Neuronal stem cell (in vitro differentiated cells): ENCODE measurements at regions not wholly inside any gene's neighbourhood (a gene's known extent, or its start where the extent isn't known, plus 50 kb on each side); places are given as distances from the start of the nearest gene placed in this dataset.

ENCODE experiments used
- DNase-seq: peaks from one replicate; pipeline ENCODE4 v3.0.0-alpha.2; 2013; ENCODE audit warnings: low spot score
- H2AFZ ChIP-seq: one replicate; pipeline ENCODE4 v1.6.1; 2013; ENCODE audit warnings: mild to moderate bottlenecking, low read length, inconsistent platforms
- H2AK5ac ChIP-seq: 2 replicates; pipeline ENCODE4 v1.6.1; 2013; ENCODE audit warnings: low read depth, mild to moderate bottlenecking, inconsistent platforms, low read length, moderate library complexity, mixed read lengths
- H2BK120ac ChIP-seq: 2 replicates; pipeline ENCODE4 v1.6.1; 2013; ENCODE audit warnings: low read depth, mild to moderate bottlenecking, inconsistent platforms, low read length, moderate library complexity, mixed read lengths
- H2BK12ac ChIP-seq: one replicate; pipeline ENCODE4 v1.6.1; 2013; ENCODE audit warnings: low read length, inconsistent platforms
- H2BK15ac ChIP-seq: 2 replicates; pipeline ENCODE4 v1.6.1; 2013; ENCODE audit warnings: mild to moderate bottlenecking, low read length, inconsistent platforms, mixed read lengths
- H2BK5ac ChIP-seq: one replicate; pipeline ENCODE4 v1.6.1; 2013; ENCODE audit warnings: inconsistent platforms, mild to moderate bottlenecking, low read length, moderate library complexity
- H3K14ac ChIP-seq: one replicate; pipeline ENCODE4 v1.6.1; 2013; ENCODE audit warnings: low read length, inconsistent platforms
- H3K18ac ChIP-seq: 2 replicates; pipeline ENCODE4 v1.6.1; 2013; ENCODE audit warnings: low read length, inconsistent platforms
- H3K23ac ChIP-seq: 2 replicates; pipeline ENCODE4 v1.6.1; 2013; ENCODE audit warnings: low read depth, mild to moderate bottlenecking, mixed read lengths, low read length, inconsistent platforms; ENCODE audit not compliant: poor library complexity
- H3K27ac ChIP-seq: replicated peaks from 3 replicates; pipeline ENCODE4 v1.5.1; 2013; ENCODE audit warnings: low read length, inconsistent platforms
- H3K27me3 ChIP-seq, 3 experiments: 2 replicates each; pipeline ENCODE4 v1.6.1; 2013; ENCODE audit warnings: low read length in 3 of 3, mild to moderate bottlenecking in 2 of 3, inconsistent platforms in 1 of 3, low read depth in 1 of 3, mixed read lengths in 1 of 3, moderate library complexity in 1 of 3; ENCODE audit not compliant: control insufficient read depth in 3 of 3, insufficient read depth in 3 of 3
- H3K36me3 ChIP-seq, 2 donors: replicated peaks in 1 of 2; 2 replicates each; pipeline ENCODE4 v1.6.1; 2013; ENCODE audit warnings: low read length in 2 of 2; ENCODE audit not compliant: control insufficient read depth in 2 of 2, insufficient read depth in 2 of 2
- H3K4ac ChIP-seq: 2 replicates; pipeline ENCODE4 v1.6.1; 2013; ENCODE audit warnings: inconsistent platforms, mild to moderate bottlenecking, low read length, moderate library complexity
- H3K4me1 ChIP-seq, 2 donors: 1 replicate in 1 of 2; 2 replicates in 1 of 2; pipeline ENCODE4 v1.6.1; 2013; ENCODE audit warnings: low read length in 2 of 2, low read depth in 1 of 2; ENCODE audit not compliant: control insufficient read depth in 2 of 2, insufficient read depth in 1 of 2
- H3K4me2 ChIP-seq: one replicate; pipeline ENCODE4 v1.6.1; 2013; ENCODE audit warnings: mild to moderate bottlenecking, low read length, inconsistent platforms; ENCODE audit not compliant: insufficient read depth, poor library complexity, severe bottlenecking
- H3K4me3 ChIP-seq, 2 donors: 2 replicates each; pipeline ENCODE4 v1.5.1; 2013; ENCODE audit warnings: low read length in 2 of 2, mild to moderate bottlenecking in 2 of 2, inconsistent platforms in 1 of 2, moderate library complexity in 1 of 2
- H3K79me1 ChIP-seq: one replicate; pipeline ENCODE4 v1.6.1; 2013; ENCODE audit warnings: low read depth, mild to moderate bottlenecking, inconsistent platforms, low read length, moderate library complexity
- H3K9ac ChIP-seq: one replicate; pipeline ENCODE4 v1.6.1; 2013; ENCODE audit warnings: mild to moderate bottlenecking, low read depth, low read length, inconsistent platforms; ENCODE audit not compliant: poor library complexity
- H3K9me3 ChIP-seq, 2 donors: replicated peaks in 1 of 2; 2 replicates each; pipeline versions ENCODE3 to v1.6.1; 2013; ENCODE audit warnings: low read length in 2 of 2, mild to moderate bottlenecking in 2 of 2, inconsistent platforms in 1 of 2, low read depth in 1 of 2, mixed read lengths in 1 of 2, moderate library complexity in 1 of 2; ENCODE audit not compliant: control insufficient read depth in 2 of 2, insufficient read depth in 1 of 2
- H4K8ac ChIP-seq: one replicate; pipeline ENCODE4 v1.6.1; 2013; ENCODE audit warnings: low read depth, mild to moderate bottlenecking, inconsistent platforms, low read length, moderate library complexity
- H4K91ac ChIP-seq: one replicate; pipeline ENCODE4 v1.6.1; 2013; ENCODE audit warnings: low read length, low read depth, mild to moderate bottlenecking, inconsistent platforms; ENCODE audit not compliant: poor library complexity
- WGBS, 2 donors: extraction: QIAGEN DNeasy Blood & Tissue Kit; methylation state at CpG; one replicate each; pipeline ENCODE4 v1.1.7; 2013; ENCODE audit warnings: missing lambda C conversion rate in 2 of 2, mixed read lengths in 1 of 2; ENCODE audit not compliant: insufficient read length in 2 of 2, insufficient replicate concordance in 1 of 2; ENCODE audit errors: extremely low coverage in 2 of 2; 5-methylcytosine and 5-hydroxymethylcytosine counted together

GRCh38 chr9:16192403-16193017 lies 639.7 kb downstream of the CCDC171 start:
- H3K27me3 ChIP-seq = no peaks in the 10 kb centered on the region
- no peaks in the 10 kb centered on the region for H3K79me1 ChIP-seq
- DNase-seq = no peak
- no peak overlapping the region for H3K9ac ChIP-seq
- H3K18ac ChIP-seq = no peak overlapping the region
- H3K4me3 ChIP-seq = no peak overlapping the region
- peaks cover 2 to 9% of the 10 kb centered on the region in 2 donors for H3K4me1 ChIP-seq
- H3K4ac ChIP-seq = no peak overlapping the region
- H2BK120ac ChIP-seq = no peak overlapping the region
- no peaks in the 10 kb centered on the region for H3K36me3 ChIP-seq
- H2BK12ac ChIP-seq = no peak overlapping the region
- no peak overlapping the region for H2BK15ac ChIP-seq
- H2AK5ac ChIP-seq = no peak overlapping the region
- H3K23ac ChIP-seq = no peak overlapping the region
- H4K8ac ChIP-seq = no peak overlapping the region
- H2AFZ ChIP-seq = peak overlapping the region; percentile 84
- H3K27ac ChIP-seq = no peak overlapping the region
- H3K9me3 ChIP-seq = peaks cover 0 to 5% of the 10 kb centered on the region in 2 donors
- H4K91ac ChIP-seq = no peak overlapping the region
- H3K14ac ChIP-seq = no peak overlapping the region
- no peak overlapping the region for H2BK5ac ChIP-seq
- WGBS, 2 donors = no CpG with 5 or more reads among the region's 6 CpGs
- H3K4me2 ChIP-seq = no peak overlapping the region

GRCh38 chr9:16193066-16193465 lies 640.2 kb downstream of the CCDC171 start:
- H3K4me2 ChIP-seq = no peak overlapping the region
- no peaks in the 10 kb centered on the region for H3K36me3 ChIP-seq
- H3K4me1 ChIP-seq = peaks cover 2 to 9% of the 10 kb centered on the region in 2 donors
- peaks cover 0 to 5% of the 10 kb centered on the region in 2 donors for H3K9me3 ChIP-seq
- H2BK120ac ChIP-seq = no peak overlapping the region
- no peak overlapping the region for H3K23ac ChIP-seq
- no CpG with 5 or more reads among the region's 3 CpGs for WGBS, 2 donors
- no peak overlapping the region for H3K18ac ChIP-seq
- no peaks in the 10 kb centered on the region for H3K79me1 ChIP-seq
- H4K91ac ChIP-seq = no peak overlapping the region
- no peak overlapping the region for H3K27ac ChIP-seq
- no peak overlapping the region for H3K14ac ChIP-seq
- H2BK5ac ChIP-seq = no peak overlapping the region
- no peak overlapping the region for H3K9ac ChIP-seq
- H3K4ac ChIP-seq = no peak overlapping the region
- H4K8ac ChIP-seq = no peak overlapping the region
- H2AFZ ChIP-seq = no peak overlapping the region
- H2AK5ac ChIP-seq = no peak overlapping the region
- no peaks in the 10 kb centered on the region for H3K27me3 ChIP-seq
- H2BK12ac ChIP-seq = no peak overlapping the region
- no peak for DNase-seq
- no peak overlapping the region for H3K4me3 ChIP-seq
- no peak overlapping the region for H2BK15ac ChIP-seq

- Histone ChIP-seq H3K4me2 (no peak overlapping the region), H2BK15ac (no peak overlapping the region), H3K27me3 (no peaks in the 10 kb centered on the region), H2AFZ (no peak overlapping the region), H3K4me1 (peaks cover 2 to 9% of the 10 kb centered on the region in 2 donors), H3K14ac (no peak overlapping the region), H3K23ac (no peak overlapping the region), H3K27ac (no peak overlapping the region), H3K79me1 (no peaks in the 10 kb centered on the region), H2AK5ac (no peak overlapping the region), H4K8ac (no peak overlapping the region), H3K18ac (no peak overlapping the region), H3K36me3 (no peaks in the 10 kb centered on the region), H3K4me3 (no peak overlapping the region), H2BK120ac (no peak overlapping the region), H3K4ac (no peak overlapping the region), H2BK12ac (no peak overlapping the region), H3K9ac (no peak overlapping the region), H3K9me3 (no peaks in the 10 kb centered on the region), H4K91ac (no peak overlapping the region), H2BK5ac (no peak overlapping the region)
- no peak for DNase-seq
- WGBS, 2 donors = no CpG with 5 or more reads among the region's 1 CpG
These were observed 643.4 kb downstream of the CCDC171 start for GRCh38 chr9:16196206-16196605.

- no peak for DNase-seq
- H3K27ac ChIP-seq = no peak overlapping the region
- no peak overlapping the region for H3K4me2 ChIP-seq
- no peaks in the 10 kb centered on the region for H3K9me3 ChIP-seq
- no peak overlapping the region for H2BK12ac ChIP-seq
- no peaks in the 10 kb centered on the region for H3K79me1 ChIP-seq
- H3K4ac ChIP-seq = no peak overlapping the region
- no peaks in the 10 kb centered on the region for H3K27me3 ChIP-seq
- H2BK15ac ChIP-seq = no peak overlapping the region
- H3K18ac ChIP-seq = no peak overlapping the region
- no peak overlapping the region for H4K91ac ChIP-seq
- no CpG with 5 or more reads among the region's 20 CpGs for WGBS, 2 donors
- H3K23ac ChIP-seq = no peak overlapping the region
- H3K9ac ChIP-seq = no peak overlapping the region
- H2AK5ac ChIP-seq = no peak overlapping the region
- no peak overlapping the region for H2BK120ac ChIP-seq
- H4K8ac ChIP-seq = no peak overlapping the region
- H3K14ac ChIP-seq = no peak overlapping the region
- peaks cover 0 to 6% of the 10 kb centered on the region in 2 donors for H3K4me1 ChIP-seq
- no peak overlapping the region for H3K4me3 ChIP-seq
- H3K36me3 ChIP-seq = no peaks in the 10 kb centered on the region
- H2AFZ ChIP-seq = no peak overlapping the region
- H2BK5ac ChIP-seq = no peak overlapping the region
These were observed 644.9 kb downstream of the CCDC171 start for GRCh38 chr9:16197578-16198370.
